ENCODE measurements at regions not wholly inside any gene's neighbourhood (a gene's known extent, or its start where the extent isn't known, plus 50 kb on each side); places are given as distances from the start of the nearest gene placed in this dataset.

DNA sequence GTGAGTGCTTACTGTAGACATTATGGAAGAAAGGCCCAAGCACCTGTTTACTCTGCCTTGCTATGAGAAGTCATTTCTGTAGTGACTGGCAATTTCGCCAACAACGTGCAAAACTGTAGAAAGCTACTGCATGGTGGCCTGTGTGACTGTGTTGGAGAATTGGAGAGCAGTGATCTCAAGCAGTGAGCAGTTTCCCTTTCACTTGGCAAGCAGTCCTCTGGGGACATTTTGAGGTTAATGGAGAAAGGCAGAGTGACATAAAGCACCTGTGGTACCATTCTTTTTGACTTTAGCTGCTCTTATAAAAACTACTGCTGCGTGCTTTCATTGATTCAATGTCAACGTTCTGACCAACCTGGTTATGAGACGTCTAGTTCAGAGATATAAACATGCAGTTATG, 382.6 kb upstream of the JAG1 start:
- TF ChIP-seq POLR2AphosphoS5 (IDR thresholded peaks at IDR 0.05; ENCODE audit: low read depth, low read length), result no peak
- TF ChIP-seq, protein P1, sequence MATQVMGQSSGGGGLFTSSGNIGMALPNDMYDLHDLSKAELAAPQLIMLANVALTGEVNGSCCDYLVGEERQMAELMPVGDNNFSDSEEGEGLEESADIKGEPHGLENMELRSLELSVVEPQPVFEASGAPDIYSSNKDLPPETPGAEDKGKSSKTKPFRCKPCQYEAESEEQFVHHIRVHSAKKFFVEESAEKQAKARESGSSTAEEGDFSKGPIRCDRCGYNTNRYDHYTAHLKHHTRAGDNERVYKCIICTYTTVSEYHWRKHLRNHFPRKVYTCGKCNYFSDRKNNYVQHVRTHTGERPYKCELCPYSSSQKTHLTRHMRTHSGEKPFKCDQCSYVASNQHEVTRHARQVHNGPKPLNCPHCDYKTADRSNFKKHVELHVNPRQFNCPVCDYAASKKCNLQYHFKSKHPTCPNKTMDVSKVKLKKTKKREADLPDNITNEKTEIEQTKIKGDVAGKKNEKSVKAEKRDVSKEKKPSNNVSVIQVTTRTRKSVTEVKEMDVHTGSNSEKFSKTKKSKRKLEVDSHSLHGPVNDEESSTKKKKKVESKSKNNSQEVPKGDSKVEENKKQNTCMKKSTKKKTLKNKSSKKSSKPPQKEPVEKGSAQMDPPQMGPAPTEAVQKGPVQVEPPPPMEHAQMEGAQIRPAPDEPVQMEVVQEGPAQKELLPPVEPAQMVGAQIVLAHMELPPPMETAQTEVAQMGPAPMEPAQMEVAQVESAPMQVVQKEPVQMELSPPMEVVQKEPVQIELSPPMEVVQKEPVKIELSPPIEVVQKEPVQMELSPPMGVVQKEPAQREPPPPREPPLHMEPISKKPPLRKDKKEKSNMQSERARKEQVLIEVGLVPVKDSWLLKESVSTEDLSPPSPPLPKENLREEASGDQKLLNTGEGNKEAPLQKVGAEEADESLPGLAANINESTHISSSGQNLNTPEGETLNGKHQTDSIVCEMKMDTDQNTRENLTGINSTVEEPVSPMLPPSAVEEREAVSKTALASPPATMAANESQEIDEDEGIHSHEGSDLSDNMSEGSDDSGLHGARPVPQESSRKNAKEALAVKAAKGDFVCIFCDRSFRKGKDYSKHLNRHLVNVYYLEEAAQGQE (IDR thresholded peaks at IDR 0.05; ENCODE audit: insufficient read depth in 1 of 2, low read depth in 2 of 2, low read length in 2 of 2), result no peak
